Effector CD8-positive, alpha-beta T cell (primary cell): ENCODE measurements at regions not wholly inside any gene's neighbourhood (a gene's known extent, or its start where the extent isn't known, plus 50 kb on each side); places are given as distances from the start of the nearest gene placed in this dataset.
A peak's percentile ranks its signal among the peaks of the same experiment; 100 is the strongest.
"Not testable (repeated sequence)": the region's sequence is repeated elsewhere in the genome, so short reads cannot be mapped to it uniquely, and the experiment has no call there.

Experiments
- DNase-seq: peaks from one replicate; lab custom pipeline; 2025; lab: John Stamatoyannopoulos, UW

DNA sequence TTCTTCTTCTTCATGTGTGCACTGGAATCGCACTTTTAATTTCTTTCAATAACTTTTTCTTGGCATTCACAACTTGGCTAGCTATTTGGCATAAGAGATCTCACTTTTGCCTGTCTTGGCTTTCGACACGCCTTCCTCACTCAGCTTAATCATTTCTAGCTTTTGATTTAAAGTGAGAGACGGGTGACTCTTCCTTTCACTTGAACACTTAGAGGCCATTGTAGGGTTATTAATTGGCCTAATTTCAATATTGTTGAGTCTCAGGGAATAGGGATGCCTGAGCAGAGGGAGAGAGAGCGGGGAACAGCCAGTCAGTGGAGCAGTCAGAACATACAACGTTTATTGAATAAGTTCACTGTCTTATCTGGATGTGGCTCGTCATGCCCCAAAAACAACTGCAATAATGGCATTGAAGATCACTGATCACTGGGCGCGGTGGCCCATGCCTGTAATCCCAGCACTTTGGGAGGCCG is 200.3 kb downstream of the SEC14L1 start:
- no peak for DNase-seq

- DNase-seq, result not testable (repeated sequence)
Observed at GRCh38 chr17:77342656-77342990, 201.9 kb downstream of the SEC14L1 start.

DNA sequence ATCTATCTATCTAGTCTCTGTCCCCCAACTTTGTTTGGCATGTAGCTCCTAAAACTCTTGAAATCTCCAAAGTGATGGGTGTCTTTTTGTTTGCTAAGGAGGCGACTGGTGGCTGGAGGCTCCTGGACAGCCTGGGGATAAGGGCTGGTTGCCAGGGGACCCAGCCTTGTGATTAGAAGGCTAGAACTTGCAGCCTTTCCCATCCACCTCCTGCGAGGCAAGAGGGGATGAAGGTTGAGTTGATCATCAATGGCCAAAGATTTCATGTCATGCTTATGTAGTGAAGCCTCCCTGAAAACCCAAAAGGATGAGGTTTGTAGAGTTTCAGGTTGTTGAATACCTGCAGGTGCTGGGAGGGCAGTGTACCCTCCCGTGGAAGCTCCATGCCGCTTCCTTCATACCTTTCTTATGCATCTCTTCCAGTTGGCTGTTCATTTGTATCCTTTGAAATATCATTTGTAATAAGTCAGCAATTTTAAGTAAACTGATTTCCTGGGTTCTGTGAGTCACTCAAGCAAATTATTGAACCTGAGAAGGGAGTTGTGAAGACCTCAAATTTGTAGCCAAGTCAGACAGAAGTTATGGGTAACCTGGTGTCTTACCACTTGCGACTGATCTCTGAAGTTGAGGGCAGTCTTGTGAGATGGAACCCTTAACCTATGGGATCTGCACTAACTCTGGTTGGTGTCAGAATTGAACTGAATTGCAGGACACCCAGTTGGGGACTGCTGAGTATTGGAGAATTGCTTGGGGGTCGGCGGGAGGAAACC is 202.4 kb downstream of the SEC14L1 start:
- no peak for DNase-seq

GRCh38 chr17:77344038-77344437 is 203.3 kb downstream of the SEC14L1 start:
- DNase-seq, result no peak

DNA sequence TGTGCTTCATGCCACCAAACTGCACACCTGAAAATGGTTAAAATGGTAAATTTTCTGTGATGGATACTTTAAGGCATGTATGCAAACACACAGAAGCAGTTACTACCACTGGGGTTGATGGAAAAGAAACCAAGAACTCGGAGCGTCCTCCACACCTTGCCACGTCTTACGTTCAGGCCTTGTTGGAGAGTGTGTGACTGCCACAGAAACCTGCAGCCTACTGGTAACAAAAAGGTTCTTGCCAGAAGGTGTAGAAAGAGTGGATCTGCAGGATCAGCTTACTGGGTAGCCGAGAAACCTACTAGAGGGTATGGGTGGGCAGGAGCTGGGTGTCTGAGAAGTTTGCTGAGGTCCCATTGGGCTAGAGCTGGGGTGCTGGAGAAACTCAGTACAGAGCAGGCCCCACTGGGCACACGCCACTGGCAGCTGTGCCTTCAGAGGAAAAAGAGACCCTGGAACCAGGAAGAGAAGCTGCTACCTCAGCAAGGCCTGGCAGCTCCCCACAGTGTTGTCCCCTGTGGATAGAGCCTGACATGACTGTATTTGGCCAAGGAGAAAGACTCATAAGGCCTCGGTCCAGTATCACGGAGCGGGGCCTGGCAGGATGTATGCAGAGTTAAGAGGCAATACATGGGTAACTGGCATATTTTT is 204.6 kb downstream of the SEC14L1 start:
- no peak for DNase-seq

DNA sequence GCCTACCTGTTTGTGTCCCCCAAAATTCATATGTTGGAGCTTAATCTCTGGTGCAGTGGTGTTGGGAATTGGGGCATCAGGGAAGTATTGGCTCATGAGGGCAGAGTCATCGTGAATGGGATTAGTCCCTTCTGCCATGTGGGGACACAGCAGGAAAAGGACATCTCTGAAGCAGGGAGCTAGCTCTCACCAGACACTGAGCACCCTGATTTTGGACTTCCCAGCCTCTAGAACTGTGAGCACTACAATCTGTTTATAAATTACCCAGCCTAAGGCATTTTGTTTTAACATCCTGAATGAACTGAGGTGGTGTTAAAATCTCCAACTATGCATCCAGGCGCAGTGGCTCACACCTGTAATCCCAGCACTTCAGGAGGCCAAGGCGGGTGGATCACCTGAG is 206.0 kb downstream of the SEC14L1 start:
- DNase-seq, result no peak

DNA sequence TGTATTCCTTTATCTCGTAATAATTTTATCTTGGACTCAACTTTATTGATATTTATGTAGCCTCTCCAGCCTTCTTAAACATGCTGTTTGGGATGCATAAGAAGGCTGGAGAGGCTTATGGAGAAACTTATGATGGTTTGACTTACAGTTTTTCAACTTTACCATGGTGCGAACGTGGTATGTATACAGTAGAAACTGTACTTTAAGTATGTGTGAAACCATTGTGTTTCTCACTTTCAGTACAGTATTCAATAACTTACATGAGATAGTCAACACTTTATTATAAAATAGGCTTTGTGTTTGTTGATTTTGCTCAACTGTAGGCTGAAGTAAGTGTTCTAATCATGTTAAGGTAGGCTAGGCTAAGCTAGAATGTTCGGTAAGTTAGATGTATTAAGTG is 206.8 kb downstream of the SEC14L1 start:
- DNase-seq, result no peak

DNA sequence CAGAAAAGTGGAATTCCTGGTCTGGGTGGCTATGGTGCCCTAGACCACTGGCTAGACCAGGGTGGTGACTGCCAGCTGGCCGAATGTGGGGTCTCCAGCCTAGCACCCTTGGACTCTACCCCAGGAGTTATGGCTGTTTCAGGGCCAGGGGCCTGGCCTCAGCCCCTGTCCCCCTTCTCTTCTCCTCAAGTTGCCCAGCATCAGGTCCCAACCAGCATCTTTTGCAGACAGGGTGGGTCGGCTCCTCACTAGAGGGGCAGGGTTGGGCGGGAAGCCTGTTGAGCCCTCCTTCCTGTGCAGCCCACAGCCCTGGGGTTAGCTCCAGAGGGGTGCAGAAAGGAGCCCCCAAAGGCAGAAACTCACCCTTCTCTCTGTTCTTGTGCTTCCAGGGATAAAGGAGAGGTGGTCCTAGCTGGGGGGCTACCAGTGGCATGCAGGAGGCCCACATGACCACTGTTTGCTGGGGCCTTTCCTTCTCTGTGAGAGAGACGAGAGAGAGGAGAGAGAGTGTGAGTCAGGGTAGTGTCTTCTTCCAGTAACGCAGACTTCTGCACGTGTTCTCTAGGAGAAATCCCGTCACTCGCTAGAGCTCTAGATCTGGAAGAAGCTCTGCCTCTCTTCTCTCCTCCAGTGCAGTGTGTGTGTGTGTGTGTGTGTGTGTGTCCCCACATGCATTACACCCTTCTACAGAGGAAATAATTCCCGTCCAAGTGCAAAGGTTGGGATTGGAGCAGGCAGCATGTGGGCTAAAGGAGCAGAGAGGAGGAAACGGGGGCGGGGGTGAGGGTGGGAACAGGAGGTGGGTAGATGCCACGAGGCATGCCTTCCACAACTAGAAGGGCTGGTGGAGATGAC is 209.4 kb downstream of the SEC14L1 start:
- no peak for DNase-seq

DNA sequence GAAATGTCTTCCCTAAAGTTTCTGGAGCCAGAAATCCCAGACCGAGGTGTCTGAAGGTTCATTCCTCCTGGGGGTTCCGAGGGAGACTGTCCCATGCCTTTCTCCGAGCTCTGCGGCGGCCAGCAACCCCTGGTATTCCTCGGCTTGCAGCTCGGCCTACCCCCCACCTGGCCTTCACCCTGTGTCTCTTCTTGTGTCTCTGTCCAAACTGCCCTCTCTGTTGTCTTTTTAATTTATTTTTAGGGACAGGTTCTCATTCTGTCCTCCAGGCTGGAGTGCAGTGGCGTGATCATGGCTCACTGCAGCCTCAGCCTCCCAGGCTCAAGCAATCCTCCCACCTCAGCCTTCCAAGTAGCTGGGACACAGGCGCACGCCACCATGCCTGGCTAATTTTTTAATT is 211.7 kb downstream of the SEC14L1 start:
- no peak for DNase-seq

- DNase-seq, result no peak
Observed at GRCh38 chr17:77352996-77353395, 212.2 kb downstream of the SEC14L1 start.

DNA sequence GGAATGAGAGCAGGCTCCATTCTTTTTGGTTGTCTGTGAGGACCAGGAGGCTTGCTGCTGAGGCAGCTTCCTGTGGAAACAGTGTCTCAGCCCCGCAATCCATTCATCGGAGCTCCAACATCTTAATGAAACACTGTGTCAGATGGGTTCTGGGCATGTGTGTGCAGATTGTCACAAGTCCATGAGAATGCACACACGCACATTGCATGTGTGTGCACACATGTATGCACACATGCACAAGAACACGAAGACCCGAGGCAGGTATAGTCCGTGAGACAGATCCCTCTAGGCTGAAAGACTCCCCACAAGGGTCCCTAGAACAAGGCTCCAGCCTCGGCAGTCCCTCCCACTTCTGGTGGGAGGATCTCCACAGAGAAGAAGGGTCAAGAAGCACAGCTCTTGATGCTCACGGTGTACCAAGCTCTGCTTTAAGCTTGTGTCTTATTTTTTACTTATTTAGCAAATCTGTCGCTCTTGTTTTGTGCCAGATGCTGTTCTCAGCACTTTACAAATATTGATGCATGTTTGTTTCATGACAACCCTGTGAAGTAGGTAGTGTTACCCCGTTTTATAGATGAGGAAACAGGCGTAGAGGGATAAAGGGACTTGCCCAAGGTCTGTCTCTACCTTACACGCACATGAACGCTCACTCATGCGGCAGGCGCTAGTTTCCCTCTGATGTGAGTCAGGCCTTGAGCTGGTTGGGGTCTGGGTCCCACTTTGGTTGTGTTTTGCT is 213.1 kb downstream of the SEC14L1 start:
- no peak for DNase-seq

DNA sequence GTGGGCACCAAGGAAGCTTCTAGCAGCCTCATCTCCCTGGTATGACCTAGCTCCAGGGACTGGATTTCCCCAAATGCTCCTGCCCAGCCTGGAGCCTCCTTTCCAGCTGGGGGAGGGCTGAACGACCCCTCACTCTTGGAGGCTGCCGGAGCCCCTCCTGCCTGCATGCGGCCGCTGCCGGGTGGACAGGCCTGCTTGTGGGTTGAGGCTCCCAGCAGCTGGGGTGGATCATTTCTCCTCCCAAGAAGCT is 213.6 kb downstream of the SEC14L1 start:
- DNase-seq, result no peak

DNA sequence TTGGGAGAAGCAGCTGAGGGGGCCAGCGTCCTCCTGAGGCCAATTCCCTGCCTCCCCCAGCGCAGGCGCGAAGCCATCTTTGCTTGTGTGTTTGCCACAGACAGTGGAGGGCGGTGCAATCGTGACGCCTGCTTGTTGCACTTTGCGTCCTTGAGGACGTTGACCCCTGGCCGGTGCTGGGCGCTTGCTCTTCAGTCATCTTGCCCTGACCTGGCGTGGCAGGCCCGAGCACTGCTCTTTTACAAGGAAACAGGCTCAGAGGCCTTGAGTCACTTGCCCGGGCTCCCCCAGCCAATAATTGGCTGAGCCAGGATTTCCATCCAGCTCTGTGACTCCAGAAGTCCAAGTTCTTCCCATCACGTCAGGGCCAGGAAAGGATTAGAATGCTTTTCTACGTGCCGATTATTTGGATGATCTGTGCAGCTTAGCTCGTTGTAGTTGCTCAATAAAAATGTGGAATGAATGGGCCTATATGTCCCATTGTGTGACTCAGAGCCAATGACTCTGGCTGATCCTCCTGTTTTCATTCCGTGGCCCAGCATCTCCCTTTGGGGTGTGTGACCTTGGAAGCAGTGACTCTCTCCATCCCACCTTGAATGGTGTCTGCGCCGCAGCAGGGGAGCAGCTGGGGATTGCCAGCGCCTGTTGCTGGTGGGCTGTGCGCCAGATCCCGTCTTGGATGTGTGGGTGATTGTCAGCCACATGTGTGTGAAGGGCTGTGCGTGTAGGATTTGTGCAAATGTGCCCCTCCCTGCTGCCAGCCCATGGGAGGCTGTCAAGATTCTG is 214.1 kb downstream of the SEC14L1 start:
- DNase-seq, result no peak

GRCh38 chr17:77356109-77356689 is 215.4 kb downstream of the SEC14L1 start:
- DNase-seq, result no peak

DNA sequence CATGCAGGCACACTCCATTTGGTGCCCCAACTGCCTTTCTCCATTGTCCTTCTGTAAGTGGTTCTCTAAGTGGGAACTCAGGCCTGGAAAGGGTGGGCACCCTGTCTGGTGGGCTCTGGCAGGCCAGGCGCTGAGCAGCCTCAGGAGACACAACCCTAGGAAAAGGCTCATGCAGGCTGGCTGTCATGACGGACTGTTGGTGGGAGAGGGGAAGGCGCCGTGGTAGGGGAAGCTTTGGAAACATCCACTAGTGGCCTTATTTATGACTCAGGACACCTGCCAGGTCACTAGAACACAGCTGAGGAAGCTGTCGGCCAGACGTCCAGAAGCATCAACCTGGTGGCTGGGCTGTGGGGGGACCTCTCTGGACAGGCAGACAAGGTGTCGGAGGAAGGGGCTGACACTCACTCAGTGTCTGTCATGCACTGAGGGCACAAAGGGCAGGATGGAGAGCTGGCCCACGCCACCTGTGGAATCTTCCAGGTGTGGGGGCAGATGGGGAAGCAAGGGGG is 216.0 kb downstream of the SEC14L1 start:
- no peak for DNase-seq

DNA sequence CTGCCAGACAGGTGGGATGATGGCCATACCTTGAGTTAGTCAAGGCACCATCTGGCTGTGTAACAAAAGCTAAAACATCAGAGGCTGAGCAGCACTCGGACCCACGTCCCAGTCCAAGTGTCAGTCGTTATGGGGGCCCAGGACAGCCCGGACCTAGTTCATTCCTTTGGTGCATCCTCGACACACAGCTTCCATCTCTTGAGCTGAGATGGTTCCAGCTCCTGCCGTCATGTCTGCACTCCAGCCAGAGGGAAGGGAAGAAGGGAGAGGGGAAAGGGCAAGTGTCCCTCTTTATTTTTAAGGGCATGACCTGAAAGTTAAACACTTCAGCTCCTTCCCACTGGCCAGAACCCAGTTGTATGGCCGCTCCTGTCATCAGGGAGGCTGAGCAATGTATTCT is 218.0 kb downstream of the SEC14L1 start:
- DNase-seq, result no peak

DNA sequence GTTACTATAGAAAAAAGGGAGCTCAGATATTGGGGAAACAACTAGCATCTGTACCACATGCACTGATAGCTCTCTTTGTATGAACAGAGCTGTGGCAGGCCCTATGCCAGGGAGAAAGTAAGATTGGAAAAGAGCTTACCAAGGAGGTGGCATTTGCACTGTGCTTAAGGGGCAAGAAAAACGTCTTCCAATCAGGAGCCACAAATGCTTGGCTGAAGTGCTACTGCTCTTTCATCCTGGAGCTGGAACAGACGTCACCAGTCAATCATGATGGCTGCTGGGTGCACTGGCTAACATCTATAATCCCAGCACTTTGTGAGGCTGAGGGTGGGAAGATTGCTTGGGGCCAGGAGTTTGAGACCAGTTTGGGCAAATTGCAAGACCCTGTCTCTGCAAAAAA is 218.5 kb downstream of the SEC14L1 start:
- DNase-seq, result no peak

GRCh38 chr17:77361986-77362620 is 221.3 kb downstream of the SEC14L1 start:
- DNase-seq, result no peak

DNA sequence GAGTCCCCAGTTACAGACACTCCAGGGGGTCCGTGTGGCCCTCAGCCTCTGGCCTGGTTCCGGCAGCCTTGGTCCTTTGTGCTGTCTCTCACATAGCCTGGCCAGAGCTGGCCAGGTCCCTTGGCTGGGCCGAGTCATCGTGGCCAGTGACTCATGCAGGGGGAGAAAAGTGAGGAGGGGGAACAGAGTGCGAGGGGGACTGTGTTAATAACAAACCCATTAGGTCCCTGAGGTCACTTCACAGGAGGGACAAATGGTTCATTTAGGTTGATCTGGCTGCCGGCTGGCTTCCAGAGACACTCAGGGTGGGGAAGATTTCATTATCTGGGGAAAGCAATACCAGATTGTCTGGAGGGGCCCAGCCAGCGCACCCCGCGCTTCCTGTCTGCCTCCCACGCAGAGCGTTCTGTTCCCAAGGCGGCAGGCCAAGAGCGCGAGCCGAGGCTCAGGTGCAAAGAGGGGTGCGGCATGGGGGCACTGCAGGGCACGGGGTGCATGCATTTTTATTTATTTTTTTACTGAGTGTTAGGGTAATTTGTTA is 223.1 kb downstream of the SEC14L1 start:
- peak; percentile 28 for DNase-seq

GRCh38 chr17:77364381-77364911 is 223.7 kb downstream of the SEC14L1 start:
- DNase-seq, result no peak
